GM18909 (cell line): ENCODE measurements at regions not wholly inside any gene's neighbourhood (a gene's known extent, or its start where the extent isn't known, plus 50 kb on each side); places are given as distances from the start of the nearest gene placed in this dataset.
"Not testable (repeated sequence)": the region's sequence is repeated elsewhere in the genome, so short reads cannot be mapped to it uniquely, and the experiment has no call there.

Experiments
- ATAC-seq: cut with Tn5 transposase; IDR thresholded peaks from one replicate; pipeline ENCODE4 v1.9.1; 2021; ENCODE audit warnings: mild to moderate bottlenecking; ENCODE audit not compliant: unreplicated experiment, poor library complexity

DNA sequence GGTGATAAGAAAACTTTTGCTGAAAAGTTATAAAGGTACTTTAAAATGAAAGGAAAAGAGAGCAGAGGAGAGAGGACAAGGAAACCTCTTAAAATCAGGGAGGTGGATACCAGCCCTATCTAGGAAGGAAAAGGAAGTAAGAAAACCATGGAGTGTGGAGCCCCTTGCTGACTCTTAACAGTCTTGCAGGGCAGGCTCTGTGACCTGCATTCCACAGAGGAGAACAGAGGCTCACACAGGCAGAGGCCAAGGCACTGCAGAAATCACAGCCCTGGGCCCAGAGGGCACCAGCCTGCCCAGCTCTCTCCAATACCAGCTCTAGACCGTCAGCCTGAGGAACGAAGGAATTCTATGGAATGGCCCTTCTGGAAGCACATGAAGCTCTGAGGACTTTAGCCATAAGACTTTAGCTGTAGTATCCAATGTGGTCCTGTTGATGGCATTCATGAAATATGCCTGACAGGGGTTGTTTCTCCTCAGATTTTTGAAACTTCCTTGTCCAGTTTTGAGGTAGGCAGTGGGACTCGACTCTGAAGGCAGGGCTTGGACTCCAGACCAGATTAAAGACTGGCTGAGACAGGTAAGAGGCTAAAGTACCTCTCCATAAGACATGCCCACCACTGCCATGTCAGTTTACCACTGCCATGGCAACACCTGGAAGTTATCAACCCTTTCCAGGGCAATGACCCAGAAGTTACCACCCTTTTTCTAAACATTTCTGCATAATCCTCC is 216.3 kb downstream of the ANAPC1 start:
- ATAC-seq = no peak

DNA sequence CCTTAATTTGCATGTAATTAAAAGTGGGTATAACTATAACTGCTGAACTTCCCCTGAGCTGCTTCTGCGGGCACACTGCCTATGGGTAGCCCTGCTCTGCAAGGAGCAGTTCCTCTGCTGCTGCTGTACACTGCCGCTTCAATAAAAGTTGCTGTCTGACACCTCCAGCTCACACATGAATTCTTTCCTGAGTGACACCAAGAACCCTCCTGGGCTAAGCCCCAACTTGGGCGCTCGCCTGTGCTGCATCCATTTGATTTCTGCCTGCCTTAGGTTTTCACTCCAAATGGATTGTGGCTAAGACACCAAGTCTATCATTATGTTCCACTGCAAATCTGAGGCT is 215.7 kb downstream of the ANAPC1 start:
- ATAC-seq = no peak

- no peak for ATAC-seq
These were observed 215.3 kb downstream of the ANAPC1 start for GRCh38 chr2:111668741-111669140.

GRCh38 chr2:111669928-111670695 is 213.9 kb downstream of the ANAPC1 start:
- no peak for ATAC-seq

- no peak for ATAC-seq
These were observed 213.2 kb downstream of the ANAPC1 start for GRCh38 chr2:111670776-111671175.

- no peak for ATAC-seq
These were observed 212.4 kb downstream of the ANAPC1 start for GRCh38 chr2:111671426-111672150.

- ATAC-seq = not testable (repeated sequence)
These were observed 211.4 kb downstream of the ANAPC1 start for GRCh38 chr2:111672641-111673040.

- no peak for ATAC-seq
These were observed 210.5 kb downstream of the ANAPC1 start for GRCh38 chr2:111673526-111673925.

- ATAC-seq = no peak
These were observed 208.4 kb downstream of the ANAPC1 start for GRCh38 chr2:111675419-111676194.

DNA sequence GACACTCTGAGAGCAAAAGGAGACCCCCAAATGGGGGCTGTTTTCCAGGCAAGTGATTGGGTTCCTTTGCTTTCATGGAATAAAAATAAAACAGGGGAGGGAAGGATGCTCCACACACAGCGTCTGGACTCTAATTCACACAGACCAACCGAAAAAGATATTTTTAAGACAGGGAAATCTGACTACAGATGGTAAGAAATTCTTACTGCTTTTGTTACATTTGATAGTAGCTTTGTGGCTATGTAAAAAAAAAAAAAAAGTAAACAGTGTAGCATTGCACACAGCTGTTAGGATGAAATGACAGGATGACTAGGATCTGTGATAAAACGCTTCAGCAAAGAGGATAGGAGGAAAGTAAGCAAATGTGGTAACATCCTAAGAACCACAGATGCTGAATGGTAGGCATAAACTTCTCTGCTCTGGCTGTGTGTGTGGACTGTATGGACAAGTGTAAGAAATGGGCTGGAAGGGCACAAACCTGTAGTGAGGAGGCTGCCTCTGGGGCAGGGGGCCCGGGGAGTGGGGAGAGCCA is 207.6 kb downstream of the ANAPC1 start:
- no peak for ATAC-seq

DNA sequence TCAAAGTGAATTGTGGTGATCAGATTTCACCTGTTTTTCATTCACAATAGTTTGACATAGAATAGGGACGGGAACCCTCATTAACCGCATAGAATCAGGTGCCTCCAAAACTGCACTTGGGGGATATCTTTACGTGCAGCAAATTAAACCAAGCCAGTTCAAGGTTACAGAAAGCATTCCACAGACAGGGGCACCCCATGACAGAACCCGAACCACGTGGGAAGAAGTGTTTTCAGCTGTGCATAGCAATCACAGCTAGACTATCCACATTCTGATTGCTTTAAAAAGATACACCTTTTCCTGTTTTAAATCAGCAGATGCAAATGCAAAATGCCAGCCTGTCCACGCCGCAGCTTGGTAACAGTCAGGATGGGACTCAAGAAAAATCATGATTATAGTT is 205.8 kb downstream of the ANAPC1 start:
- ATAC-seq = no peak

GRCh38 chr2:111678651-111679050 is 205.3 kb downstream of the ANAPC1 start:
- ATAC-seq = no peak

- no peak for ATAC-seq
These were observed 204.8 kb downstream of the ANAPC1 start for GRCh38 chr2:111679202-111679601.

DNA sequence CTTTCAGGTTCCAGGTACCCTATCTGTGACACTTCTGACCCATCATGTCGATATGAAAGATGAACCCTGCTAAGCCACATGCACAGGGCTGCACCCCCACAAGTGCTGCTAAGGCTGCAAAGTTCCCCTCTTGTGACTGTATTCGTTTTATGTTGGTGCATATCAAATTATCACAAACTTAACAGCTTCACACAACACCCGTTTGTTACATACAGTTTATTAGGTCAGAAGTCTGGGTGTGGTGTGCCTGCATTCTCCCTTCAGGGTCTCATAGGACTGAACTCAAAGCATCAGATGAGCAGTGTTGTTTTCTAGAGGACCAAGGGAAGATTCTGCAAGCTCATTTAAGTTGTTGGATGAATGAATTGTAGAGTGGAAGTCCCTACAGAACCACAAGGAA is 199.4 kb downstream of the ANAPC1 start:
- ATAC-seq = no peak

- no peak for ATAC-seq
These were observed 198.7 kb downstream of the ANAPC1 start for GRCh38 chr2:111685342-111685741.

GRCh38 chr2:111686994-111687393 is 197.0 kb downstream of the ANAPC1 start:
- ATAC-seq = no peak

DNA sequence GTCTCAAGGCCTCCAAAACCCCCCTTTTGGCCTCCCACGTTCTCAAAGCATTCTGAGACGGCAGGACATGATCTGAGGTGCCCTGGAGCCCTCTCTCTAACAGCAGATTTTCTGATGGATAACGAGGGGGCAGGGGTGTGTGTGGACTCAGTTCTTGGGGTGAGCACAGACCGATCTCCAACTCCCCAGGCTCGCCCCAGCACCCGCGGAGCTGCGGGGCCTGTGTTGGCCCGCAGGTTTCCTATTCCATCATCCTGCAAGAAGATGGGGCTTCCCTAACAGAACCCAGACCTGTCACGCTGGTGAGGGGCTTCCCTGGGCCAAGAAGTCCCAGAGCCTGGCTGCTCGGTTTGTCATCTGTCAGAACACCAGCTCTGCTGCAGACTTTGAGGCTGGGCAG is 196.1 kb downstream of the ANAPC1 start:
- no peak for ATAC-seq

GRCh38 chr2:111688482-111688881 is 195.5 kb downstream of the ANAPC1 start:
- no peak for ATAC-seq

- no peak for ATAC-seq
These were observed 194.8 kb downstream of the ANAPC1 start for GRCh38 chr2:111689174-111689573.

DNA sequence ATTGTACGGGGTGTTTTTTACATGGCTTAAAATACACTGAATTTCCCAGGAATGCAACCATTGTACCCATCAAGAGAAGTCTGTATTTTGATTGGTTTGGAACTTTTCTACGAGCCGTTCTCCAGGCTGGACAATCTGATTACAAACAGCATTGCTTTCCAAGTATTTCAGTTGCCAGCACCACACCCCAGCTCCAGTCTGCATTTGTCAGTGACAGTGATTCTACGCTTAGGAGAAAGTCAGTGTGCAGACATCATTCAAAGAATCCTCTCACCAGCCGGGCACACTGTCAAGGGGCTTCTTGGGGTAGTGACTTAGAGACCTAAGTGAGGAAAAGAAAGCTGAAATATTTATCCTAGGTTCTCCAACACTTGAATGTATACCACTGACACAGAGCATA is 194.1 kb downstream of the ANAPC1 start:
- ATAC-seq = no peak
